NCI-H446 (cell line): ENCODE measurements at regions not wholly inside any gene's neighbourhood (a gene's known extent, or its start where the extent isn't known, plus 50 kb on each side); places are given as distances from the start of the nearest gene placed in this dataset.
"Not testable (repeated sequence)": the region's sequence is repeated elsewhere in the genome, so short reads cannot be mapped to it uniquely, and the experiment has no call there.

ENCODE experiments used
- DNase-seq, 2 experiments: peaks; one replicate each; lab custom pipeline; 2025; lab: John Stamatoyannopoulos, UW

DNA sequence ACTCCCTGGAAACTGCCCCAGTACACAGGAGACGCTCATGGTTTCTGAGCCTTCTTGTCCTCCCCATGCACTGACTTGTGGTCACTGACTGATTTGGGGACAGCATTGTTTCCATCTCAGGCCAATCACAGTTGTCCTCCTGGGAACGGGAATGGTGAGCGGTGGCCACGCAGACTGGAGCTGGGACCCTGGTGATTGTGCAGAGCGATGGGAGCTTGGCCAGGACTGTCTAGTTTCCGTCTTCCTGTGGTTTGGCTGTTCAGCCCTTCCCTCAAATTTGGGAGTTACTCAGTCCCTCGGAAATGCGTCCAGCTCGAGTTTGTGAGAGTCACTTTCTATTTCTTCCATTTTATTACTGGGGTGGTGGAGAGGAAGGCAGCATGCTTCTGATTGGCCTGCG, 250.9 kb downstream of the ACTR3B start:
- DNase-seq, result no peak

- no peak for DNase-seq
Observed at GRCh38 chr7:153012203-153012602, 252.7 kb downstream of the ACTR3B start.

GRCh38 chr7:153017223-153017622, 257.7 kb downstream of the ACTR3B start:
- no peak for DNase-seq

GRCh38 chr7:153021542-153021941, 262.0 kb downstream of the ACTR3B start:
- no peak for DNase-seq

GRCh38 chr7:153022475-153023193, 263.1 kb downstream of the ACTR3B start:
- DNase-seq, result no peak

- DNase-seq, result no peak
Observed at GRCh38 chr7:153023194-153023592, 263.6 kb downstream of the ACTR3B start.

GRCh38 chr7:153027210-153027609, 267.7 kb downstream of the ACTR3B start:
- peak in 1 of 2 experiments; percentile 72 for DNase-seq

DNA sequence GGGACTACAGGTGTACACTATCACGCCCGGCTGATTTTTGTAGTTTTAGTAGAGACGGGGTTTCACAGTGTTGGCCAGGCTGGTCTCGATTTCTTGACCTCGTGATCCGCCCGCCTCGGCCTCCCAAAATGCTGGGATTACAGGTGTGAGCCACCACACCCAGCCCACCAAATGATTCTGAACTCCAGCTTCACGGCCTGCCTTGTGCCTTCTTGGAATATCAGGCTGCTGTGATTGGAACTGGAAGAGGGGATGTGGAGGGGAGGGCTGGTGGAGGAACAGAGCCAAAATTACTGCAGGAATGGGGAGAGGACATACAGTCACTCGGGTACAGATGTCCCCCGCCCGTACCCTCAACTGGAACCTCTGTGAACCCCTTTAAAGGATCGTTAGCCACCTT, 268.4 kb downstream of the ACTR3B start:
- DNase-seq, result no peak

DNA sequence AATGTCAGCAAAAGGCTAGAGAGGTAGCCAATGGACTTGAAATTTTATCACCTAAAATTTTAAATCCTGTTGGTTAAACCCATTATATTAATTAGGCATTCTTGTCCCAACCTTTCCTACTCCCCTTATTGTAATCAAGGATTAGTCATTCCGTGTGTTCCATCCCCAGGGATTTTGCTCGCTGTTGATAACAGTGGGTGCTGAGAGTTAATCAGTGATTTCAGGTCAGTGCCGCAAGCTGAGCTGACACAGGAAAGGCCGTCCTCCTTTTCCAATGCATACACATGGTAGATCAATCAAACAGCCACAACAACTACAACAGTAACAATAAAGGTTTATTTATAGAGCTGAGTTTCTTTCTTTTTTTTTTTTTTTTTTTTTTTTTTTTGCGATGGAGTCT, 271.4 kb downstream of the ACTR3B start:
- DNase-seq, result no peak

GRCh38 chr7:153034791-153035190, 275.2 kb downstream of the ACTR3B start:
- DNase-seq, result no peak

DNA sequence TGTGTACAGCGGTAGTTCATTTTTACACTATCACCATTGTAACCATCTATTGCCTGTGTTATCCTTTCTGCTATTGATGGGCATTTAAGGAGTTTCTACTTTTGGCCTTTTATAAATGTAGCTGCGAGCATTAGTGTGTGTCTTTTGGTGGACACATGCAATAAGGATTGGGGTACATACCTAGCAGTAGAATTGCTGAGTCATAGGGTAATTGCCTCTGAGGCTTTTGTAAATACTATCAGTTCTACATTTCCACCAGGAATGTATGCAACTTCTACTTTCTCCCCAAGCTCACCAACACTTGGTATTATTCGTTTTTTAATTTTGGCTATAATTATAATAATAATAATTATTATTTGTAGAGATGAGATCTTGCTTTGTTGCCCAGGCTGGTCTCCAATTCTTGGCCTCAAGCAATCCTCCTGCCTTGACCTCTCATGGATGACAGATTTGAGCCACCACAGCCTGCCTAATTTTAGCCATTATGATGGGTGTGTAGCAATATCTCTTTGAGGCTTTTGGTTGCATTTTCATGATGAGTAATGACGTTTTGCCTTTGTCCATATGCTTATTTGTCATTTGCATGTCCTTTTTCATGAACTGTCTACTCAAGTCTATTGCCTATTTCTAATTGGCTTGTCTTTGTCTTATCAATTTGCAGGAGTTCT, 277.0 kb downstream of the ACTR3B start:
- DNase-seq, result no peak

- no peak for DNase-seq
Observed at GRCh38 chr7:153043440-153043839, 283.9 kb downstream of the ACTR3B start.

- DNase-seq, result no peak
Observed at GRCh38 chr7:153044981-153045380, 285.4 kb downstream of the ACTR3B start.

- no peak for DNase-seq
Observed at GRCh38 chr7:153047079-153047959, 287.8 kb downstream of the ACTR3B start.

DNA sequence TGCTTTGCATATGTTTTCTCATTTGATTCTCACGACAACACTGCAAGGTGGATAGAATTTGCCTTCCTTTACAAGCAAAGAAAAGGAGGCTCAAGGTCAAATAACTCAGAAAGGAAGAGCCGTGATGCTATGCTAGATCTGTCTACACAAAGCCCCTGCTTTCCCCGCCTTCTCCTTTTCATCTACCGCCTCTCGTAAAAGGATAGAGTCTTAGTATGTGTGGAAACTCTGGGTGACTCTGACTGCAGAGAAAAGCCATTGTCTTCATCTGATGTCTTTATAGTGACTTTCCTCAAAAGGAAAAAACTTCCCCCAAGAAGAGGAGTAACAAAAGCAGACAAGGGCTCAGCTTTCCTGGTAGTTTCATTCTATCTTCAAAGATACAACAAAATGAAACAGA, 292.7 kb downstream of the ACTR3B start:
- no peak for DNase-seq

DNA sequence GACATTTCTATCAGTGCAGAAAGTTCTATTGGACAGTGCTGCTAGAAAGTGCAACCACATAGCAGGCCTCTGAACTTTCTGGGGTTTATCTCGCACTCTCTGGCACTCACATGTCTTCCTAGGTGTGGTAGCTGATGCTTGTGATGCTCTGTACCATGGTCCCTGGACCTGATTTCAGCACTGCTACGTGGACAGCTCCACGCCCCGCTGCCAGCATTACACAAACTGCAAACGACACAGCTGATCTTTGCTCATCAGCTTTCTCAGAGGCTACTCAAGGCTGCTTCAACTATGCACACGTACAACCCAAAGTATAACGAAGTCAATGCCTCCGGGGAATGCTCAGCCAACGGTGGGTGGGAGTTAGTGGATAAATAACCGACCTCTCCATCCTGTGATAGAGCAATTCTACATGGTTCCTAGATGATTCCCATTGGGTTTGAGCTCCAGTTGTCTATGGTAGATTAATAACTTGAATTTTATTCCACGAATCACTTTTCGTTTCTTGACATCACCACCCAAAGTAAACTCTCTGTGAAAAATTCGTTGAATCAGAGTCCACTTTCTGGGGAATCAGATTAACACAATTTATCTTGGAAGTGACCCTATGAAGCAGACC, 302.5 kb downstream of the ACTR3B start:
- DNase-seq, result no peak

DNA sequence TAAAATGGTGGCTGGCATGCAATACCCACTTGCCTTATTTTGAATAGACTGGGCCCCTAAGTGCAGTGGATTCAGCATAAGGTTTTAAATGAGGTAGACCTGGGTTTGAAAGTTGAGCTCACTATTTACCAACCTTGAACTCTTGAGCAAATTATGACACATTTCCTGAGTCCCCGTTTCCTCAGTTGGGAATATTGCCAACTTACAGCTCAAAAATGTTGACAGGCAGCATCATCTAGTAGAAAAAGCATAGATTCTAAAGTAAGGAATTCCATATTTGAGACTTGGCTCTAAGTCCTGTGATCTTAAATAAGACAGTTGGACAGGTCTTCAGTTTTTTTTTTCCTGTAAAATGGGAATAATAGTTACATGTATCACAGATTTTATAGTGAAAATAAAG, 305.5 kb downstream of the ACTR3B start:
- DNase-seq, result no peak

GRCh38 chr7:153066711-153067110, 307.2 kb downstream of the ACTR3B start:
- DNase-seq, result no peak

DNA sequence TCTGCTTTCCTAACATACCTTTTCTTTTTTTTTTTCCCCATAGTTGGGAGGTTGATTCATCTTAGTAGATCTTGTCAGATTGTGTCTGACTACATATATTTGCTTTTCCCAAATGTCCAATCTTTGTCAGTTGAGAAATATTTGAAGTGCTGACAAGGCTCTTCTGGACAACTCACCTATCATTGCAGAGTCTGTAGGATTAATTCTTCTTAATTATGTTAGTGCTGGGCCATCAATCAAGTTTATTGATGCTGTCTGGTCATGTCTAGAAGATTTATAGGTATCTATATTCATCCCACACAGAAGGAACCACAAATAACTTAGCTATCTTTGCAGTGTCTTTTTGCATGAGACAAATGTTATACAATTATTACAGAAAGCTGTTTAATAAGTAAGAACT, 310.6 kb downstream of the ACTR3B start:
- DNase-seq, result no peak

DNA sequence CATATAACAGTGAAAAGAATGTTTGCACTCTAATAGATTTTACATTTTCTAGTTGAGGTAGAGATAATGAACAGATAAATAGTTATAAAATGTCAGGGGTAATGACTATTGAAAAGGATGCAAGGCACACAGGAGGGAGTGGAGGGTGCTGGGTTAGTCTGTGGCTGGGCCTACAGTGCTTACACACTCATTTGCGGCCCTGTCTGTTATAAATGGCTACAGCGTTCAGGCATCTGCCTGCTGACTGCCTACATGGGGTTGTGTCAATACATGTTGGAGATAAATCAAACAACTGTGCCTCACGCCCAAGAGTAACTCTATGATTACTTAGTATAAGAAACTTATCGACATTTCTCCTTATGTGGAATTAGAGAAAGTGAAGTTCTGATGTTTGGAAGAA, 313.3 kb downstream of the ACTR3B start:
- no peak for DNase-seq

DNA sequence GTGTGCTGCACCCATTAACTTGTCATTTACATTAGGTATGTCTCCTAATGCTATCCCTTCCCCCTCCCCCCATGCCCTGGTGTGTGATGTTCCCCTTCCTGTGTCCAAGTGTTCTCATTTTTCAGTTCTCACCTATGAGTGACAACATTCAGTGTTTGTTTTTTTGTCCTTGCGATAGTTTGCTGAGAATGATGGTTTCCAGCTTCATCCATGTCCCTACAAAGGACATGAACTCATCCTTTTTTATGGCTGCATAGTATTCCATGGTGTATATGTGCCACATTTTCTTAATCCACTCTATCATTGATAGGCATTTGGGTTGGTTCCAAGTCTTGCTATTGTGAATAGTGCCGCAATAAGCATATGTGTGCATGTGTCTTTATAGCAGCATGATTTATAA, 316.7 kb downstream of the ACTR3B start:
- not testable (repeated sequence) for DNase-seq

GRCh38 chr7:153081496-153081895, 321.9 kb downstream of the ACTR3B start:
- no peak for DNase-seq
